ENCODE measurements at regions not wholly inside any gene's neighbourhood (a gene's known extent, or its start where the extent isn't known, plus 50 kb on each side); places are given as distances from the start of the nearest gene placed in this dataset.
A peak's percentile ranks its signal among the peaks of the same experiment; 100 is the strongest.
"Not testable (repeated sequence)": the region's sequence is repeated elsewhere in the genome, so short reads cannot be mapped to it uniquely, and the experiment has no call there.

DNA sequence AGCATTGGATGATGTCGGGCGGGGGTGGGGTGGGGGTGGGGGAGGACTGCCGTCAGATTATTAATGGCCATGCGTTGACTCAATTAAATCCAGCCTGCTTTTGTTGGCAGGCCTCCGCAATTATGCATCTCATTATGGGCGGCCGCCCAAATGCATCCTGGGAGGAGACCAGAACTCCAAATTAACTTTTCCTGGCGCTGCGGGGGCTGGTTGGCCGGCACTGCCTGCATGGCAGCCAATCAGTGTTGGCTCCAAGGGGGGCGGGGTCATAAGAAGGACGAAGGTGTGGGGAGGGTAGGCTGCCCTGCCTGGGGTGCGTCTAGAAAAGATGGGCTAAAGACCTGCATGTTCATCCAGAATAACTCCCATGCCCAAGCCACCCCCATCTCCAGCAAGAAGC, 83.9 kb upstream of the PAX2 start:
- TF ChIP-seq, protein P1, sequence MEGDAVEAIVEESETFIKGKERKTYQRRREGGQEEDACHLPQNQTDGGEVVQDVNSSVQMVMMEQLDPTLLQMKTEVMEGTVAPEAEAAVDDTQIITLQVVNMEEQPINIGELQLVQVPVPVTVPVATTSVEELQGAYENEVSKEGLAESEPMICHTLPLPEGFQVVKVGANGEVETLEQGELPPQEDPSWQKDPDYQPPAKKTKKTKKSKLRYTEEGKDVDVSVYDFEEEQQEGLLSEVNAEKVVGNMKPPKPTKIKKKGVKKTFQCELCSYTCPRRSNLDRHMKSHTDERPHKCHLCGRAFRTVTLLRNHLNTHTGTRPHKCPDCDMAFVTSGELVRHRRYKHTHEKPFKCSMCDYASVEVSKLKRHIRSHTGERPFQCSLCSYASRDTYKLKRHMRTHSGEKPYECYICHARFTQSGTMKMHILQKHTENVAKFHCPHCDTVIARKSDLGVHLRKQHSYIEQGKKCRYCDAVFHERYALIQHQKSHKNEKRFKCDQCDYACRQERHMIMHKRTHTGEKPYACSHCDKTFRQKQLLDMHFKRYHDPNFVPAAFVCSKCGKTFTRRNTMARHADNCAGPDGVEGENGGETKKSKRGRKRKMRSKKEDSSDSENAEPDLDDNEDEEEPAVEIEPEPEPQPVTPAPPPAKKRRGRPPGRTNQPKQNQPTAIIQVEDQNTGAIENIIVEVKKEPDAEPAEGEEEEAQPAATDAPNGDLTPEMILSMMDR (IDR thresholded peaks at IDR 0.05; ENCODE audit: extremely low read depth, insufficient read depth, missing control alignments): no peak

DNA sequence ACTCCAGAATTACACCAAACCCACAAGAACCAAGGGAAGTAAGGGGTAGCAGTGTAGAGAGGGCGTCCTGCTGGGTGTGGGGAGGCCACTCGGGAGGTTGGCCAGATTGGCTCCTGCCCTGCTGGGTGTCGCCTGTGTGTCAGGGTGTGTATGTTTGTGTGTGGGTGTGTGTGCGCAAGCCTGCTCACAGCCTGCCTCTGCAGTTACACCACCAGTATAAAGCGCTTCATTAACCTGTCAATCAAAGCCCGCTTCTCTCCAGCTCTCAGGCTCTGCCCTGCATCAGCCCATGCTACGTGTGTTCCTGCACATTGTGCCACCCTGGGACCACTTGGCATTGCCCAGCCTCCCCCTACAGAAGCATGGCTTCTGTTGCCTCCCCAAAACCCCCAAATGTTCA, 83.3 kb upstream of the PAX2 start:
- TF ChIP-seq, protein P1 (IDR thresholded peaks at IDR 0.05; ENCODE audit: extremely low read depth, insufficient read depth, missing control alignments): no peak
- in situ Hi-C loops (cut with MboI; ENCODE audit: low pct_unique_long_range_greater_than_20kb, low sequenced_read_pairs, unreplicated experiment): no loop called here
- DNase-seq (ENCODE audit: low spot score): no peak

More for the DNA sequence above, 83.9 kb upstream of the PAX2 start:
- DNase-seq (ENCODE audit: low spot score): no peak
- in situ Hi-C loops (cut with MboI; ENCODE audit: low pct_unique_long_range_greater_than_20kb, low sequenced_read_pairs, unreplicated experiment): no loop called here

DNA sequence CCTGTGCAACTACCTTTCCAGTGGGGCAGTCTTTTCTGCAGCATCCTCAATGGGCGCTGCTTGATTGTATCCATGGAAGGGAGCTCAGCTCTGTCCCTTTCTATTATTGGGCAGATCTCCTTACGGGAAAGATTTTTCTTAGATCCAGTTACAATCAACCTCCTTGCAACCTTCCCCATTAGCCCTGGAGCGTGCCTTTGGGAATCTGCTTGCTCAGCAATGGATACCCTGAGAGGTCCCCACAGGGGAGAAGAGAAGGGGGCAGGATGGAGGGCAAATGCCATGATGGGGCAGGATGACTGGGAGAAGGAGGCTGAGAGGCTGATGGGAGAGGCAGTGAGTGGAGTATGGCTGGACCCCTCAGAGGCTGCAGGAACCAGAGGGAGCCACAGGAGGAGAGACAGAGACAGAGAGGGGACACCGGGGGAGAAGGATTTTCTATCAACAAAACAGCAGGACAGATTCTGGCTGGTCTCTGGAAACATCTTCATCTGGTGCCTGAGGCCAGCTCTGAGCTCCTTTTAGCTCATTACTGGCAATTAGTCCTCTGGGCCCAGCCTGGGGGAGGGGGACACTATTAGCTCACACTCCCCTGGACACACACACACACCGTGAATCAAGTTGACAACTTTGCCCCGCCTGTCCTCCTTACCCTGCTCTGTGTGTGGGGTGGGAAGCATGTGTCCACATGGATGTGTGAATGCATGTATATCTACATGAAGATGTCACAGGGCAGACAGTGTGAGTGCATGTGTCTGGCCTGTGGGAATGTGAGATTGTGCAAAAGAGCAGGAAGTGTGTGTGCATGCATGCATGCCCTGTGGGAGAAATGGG, 80.8 kb upstream of the PAX2 start:
- in situ Hi-C loops (cut with MboI; ENCODE audit: low pct_unique_long_range_greater_than_20kb, low sequenced_read_pairs, unreplicated experiment): no loop called here
- TF ChIP-seq, protein P1 (IDR thresholded peaks at IDR 0.05; ENCODE audit: extremely low read depth, insufficient read depth, missing control alignments): no peak
- no peak for DNase-seq (ENCODE audit: low spot score)

DNA sequence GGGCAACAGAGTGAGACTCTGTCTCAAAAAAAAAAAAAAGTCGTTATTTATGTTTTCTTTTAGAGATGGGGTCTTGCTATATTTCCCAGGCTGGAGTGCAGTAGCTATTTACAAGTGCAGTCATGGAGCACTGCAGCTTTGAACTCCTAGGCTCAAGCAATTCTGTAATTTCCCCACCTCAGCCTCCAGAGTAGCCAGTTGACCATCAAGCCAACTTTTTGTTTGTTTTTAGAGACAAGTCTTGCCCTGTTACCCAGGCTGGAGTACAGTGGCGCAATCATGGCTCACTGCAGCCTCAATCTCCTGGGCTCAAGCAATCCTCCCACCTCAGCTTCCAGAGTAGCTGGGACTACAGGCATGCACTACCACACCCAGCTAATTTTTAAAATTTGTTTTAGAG, 78.7 kb upstream of the PAX2 start:
- in situ Hi-C loops (cut with MboI; ENCODE audit: low pct_unique_long_range_greater_than_20kb, low sequenced_read_pairs, unreplicated experiment); DNase-seq (ENCODE audit: low spot score): not testable (repeated sequence)

DNA sequence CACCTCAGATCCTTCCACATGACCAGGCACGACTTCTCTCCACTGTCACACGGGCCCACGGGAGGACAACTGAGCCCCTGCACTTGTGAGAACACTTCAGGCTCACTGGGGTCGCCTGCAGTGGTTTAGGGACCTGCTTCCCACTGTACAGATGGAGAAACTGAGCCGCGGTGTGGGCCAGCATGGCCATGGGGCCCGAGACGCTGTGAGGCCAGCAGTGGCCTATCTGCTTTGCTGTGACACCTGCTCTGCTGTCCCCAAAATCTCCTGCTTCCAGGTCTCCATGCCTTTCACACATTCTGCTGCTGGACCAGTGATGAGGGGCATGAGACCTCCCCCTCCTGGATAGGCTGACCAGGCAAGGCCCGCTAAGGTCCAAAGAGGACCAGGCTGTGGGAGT, 75.8 kb upstream of the PAX2 start:
- no peak for DNase-seq (ENCODE audit: low spot score)
- TF ChIP-seq, protein P1 (IDR thresholded peaks at IDR 0.05; ENCODE audit: extremely low read depth, insufficient read depth, missing control alignments): no peak
- in situ Hi-C loops (cut with MboI; ENCODE audit: low pct_unique_long_range_greater_than_20kb, low sequenced_read_pairs, unreplicated experiment): no loop called here

DNA sequence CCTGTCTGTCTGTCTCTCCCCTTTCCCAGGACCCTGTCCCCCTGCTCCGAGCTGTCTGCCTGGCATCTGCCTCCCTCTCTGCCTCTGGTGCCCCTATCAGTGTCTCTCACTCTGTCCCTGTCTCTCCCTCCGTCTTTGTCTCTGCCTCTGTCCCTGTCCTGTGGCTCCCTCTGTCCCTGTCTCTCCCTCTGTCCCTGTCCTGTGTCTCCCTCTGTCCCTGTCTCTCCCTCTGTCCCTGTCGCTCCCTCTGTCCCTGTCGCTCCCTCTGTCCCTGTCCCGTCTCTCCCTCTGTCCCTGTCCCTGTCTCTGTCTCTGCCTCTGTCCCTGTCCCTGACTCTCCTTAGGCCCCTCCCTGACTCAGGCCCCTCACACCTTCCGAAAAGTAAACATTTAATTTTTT, 75.0 kb upstream of the PAX2 start:
- DNase-seq (ENCODE audit: low spot score): no peak
- in situ Hi-C loops (cut with MboI; ENCODE audit: low pct_unique_long_range_greater_than_20kb, low sequenced_read_pairs, unreplicated experiment): no loop called here
- TF ChIP-seq, protein P1 (IDR thresholded peaks at IDR 0.05; ENCODE audit: extremely low read depth, insufficient read depth, missing control alignments): no peak

DNA sequence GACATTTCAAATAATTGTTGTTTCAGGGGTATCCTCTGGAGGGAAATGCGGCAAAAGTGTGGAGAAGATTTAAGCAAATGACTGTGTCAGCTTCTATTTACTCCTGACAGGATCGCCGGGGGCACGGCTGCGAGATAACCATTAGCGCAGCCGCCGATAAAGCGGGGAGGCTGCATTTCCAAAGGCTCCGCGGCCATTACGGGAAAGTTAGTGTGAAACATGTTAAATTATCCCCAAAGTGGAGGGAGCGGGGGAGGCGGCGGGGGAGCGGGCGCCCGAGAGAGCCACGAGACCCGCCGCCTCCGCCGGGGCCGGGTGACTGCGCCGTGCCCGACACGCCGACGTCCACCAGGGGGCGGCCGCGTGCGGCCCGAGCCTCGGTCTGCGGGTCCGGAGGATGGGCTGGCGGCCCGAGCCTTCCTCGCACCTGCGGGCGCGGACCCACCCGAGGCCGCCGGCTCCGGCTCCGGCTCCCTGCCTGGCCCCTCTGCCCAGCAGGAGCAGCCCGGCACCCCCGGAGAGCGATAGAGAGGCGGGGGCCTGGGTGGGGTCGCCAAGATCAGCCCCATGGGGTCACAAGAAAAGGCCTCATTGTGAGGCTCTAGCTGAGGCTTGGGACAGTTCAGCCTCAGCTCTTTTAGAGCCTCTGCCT, 74.4 kb upstream of the PAX2 start:
- DNase-seq (ENCODE audit: low spot score): peak; percentile 91
- in situ Hi-C loops (cut with MboI; ENCODE audit: low pct_unique_long_range_greater_than_20kb, low sequenced_read_pairs, unreplicated experiment): no loop called here
- TF ChIP-seq, protein P1 (IDR thresholded peaks at IDR 0.05; ENCODE audit: extremely low read depth, insufficient read depth, missing control alignments): peak; percentile 95

All from GM13977 (cell line).